ENCODE measurements at regions not wholly inside any gene's neighbourhood (a gene's known extent, or its start where the extent isn't known, plus 50 kb on each side); places are given as distances from the start of the nearest gene placed in this dataset.
A peak's percentile ranks its signal among the peaks of the same experiment; 100 is the strongest.
"Not testable (repeated sequence)": the region's sequence is repeated elsewhere in the genome, so short reads cannot be mapped to it uniquely, and the experiment has no call there.

- Histone ChIP-seq H3K27ac (ENCODE audit: low read depth in 1 of 2, low read length in 2 of 2) (peak overlapping the region in 1 of 2 donors; percentile 27), H3K4me1 (ENCODE audit: control insufficient read depth in 1 of 2, insufficient read depth in 2 of 2, low read length in 2 of 2) (peaks cover 26 to 42% of the 10 kb centered on the region in 2 donors), H3K27me3 (ENCODE audit: control insufficient read depth in 2 of 2, insufficient read depth in 2 of 2, low read length in 2 of 2) (no peaks in the 10 kb centered on the region), H3K9me3 (replicated peaks in 1 of 2; ENCODE audit: control insufficient read depth in 1 of 2, insufficient read depth in 1 of 2, low read length in 2 of 2) (no peaks in the 10 kb centered on the region), H4K20me1 (ENCODE audit: insufficient read depth, low read length) (no peaks in the 10 kb centered on the region), H3K4me3 (replicated peaks in 1 of 3; ENCODE audit: low read depth in 2 of 3, low read length in 3 of 3) (no peak overlapping the region), H3K36me3 (replicated peaks in 1 of 2; ENCODE audit: control insufficient read depth in 1 of 2, insufficient read depth in 2 of 2, low read length in 2 of 2) (no peaks in the 10 kb centered on the region), H3K9ac (ENCODE audit: insufficient read depth, low read length, poor library complexity, severe bottlenecking) (no peak overlapping the region), H2AFZ (ENCODE audit: insufficient read depth, low read depth, low read length, poor library complexity, severe bottlenecking) (no peak overlapping the region), H3K4me2 (replicated peaks; ENCODE audit: extremely low read depth, low read length, poor library complexity, severe bottlenecking) (no peak overlapping the region), H3K79me2 (ENCODE audit: insufficient read depth, low read length) (no peaks in the 10 kb centered on the region)
- Mint-ChIP-seq H3K27me3 (ENCODE audit: low read depth in 3 of 3) (peaks cover 0 to 4% (median 0%) of the 10 kb centered on the region in 3 donors), H3K4me1 (peaks cover 35% of the 10 kb centered on the region), H3K27ac (peak overlapping the region; percentile 79 to 91 (median 88)), H3K36me3 (no peaks in the 10 kb centered on the region), H3K9me3 (peaks cover 0 to 3% (median 0%) of the 10 kb centered on the region in 7 donors), H3K4me3 (no peak overlapping the region)
- TF ChIP-seq CTCF (IDR thresholded peaks at IDR 0.05), result no peak
- no CpG with 5 or more reads among the region's 3 CpGs for WGBS (ENCODE audit: insufficient coverage)
- intact Hi-C loops (cut with micrococcal nuclease), result loop anchor here (5.0 to 10.0 kb wide), 4 partner anchors 87 to 213 kb away; partner anchors contain the start of gene DUSP6 (in 1 of the 2)
- peak in 1 of 3 donors; percentile 4 for DNase-seq
Observed at GRCh38 chr12:89267404-89267803, 84.9 kb downstream of the DUSP6 start.

GRCh38 chr12:89266574-89267188, 85.6 kb downstream of the DUSP6 start:
- DNase-seq, result peak; percentile 40 to 63 (median 50)
- H4K20me1 ChIP-seq (ENCODE audit: insufficient read depth, low read length); H3K27me3 ChIP-seq (ENCODE audit: control insufficient read depth in 2 of 2, insufficient read depth in 2 of 2, low read length in 2 of 2); H3K27me3 Mint-ChIP-seq (ENCODE audit: low read depth in 3 of 3); H3K9me3 ChIP-seq (replicated peaks in 1 of 2; ENCODE audit: control insufficient read depth in 1 of 2, insufficient read depth in 1 of 2, low read length in 2 of 2); H3K36me3 ChIP-seq (replicated peaks in 1 of 2; ENCODE audit: control insufficient read depth in 1 of 2, insufficient read depth in 2 of 2, low read length in 2 of 2); H3K79me2 ChIP-seq (ENCODE audit: insufficient read depth, low read length); H3K9me3 Mint-ChIP-seq; H3K36me3 Mint-ChIP-seq; H3K9ac ChIP-seq (ENCODE audit: insufficient read depth, low read length, poor library complexity, severe bottlenecking); H2AFZ ChIP-seq (ENCODE audit: insufficient read depth, low read depth, low read length, poor library complexity, severe bottlenecking): not testable (repeated sequence)
- H3K4me2 ChIP-seq (replicated peaks; ENCODE audit: extremely low read depth, low read length, poor library complexity, severe bottlenecking), result peak overlapping the region; percentile 21
- H3K4me3 Mint-ChIP-seq, result peak overlapping the region; percentile 31 to 67
- intact Hi-C loops (cut with micrococcal nuclease), result loop anchor here (5.0 to 10.0 kb wide), 4 partner anchors 88 to 212 kb away; partner anchors contain the start of gene DUSP6 (in 1 of the 2)
- WGBS (ENCODE audit: insufficient coverage), result 23% methylated on average over 4 of the region's 16 CpGs
- H3K4me3 ChIP-seq (replicated peaks in 1 of 3; ENCODE audit: low read depth in 2 of 3, low read length in 3 of 3), result peak overlapping the region in 1 of 3 experiments; percentile 31
- peak overlapping the region; percentile 27 to 46 for H3K27ac ChIP-seq (ENCODE audit: low read depth in 1 of 2, low read length in 2 of 2)
- H3K4me1 Mint-ChIP-seq, result peaks cover 38% of the 10 kb centered on the region
- H3K4me1 ChIP-seq (ENCODE audit: control insufficient read depth in 1 of 2, insufficient read depth in 2 of 2, low read length in 2 of 2), result peaks cover 26 to 42% of the 10 kb centered on the region in 2 donors
- peak overlapping the region; percentile 82 to 95 (median 91) for H3K27ac Mint-ChIP-seq

Measured in CD14-positive monocyte (primary cell).